ENCODE measurements at regions not wholly inside any gene's neighbourhood (a gene's known extent, or its start where the extent isn't known, plus 50 kb on each side); places are given as distances from the start of the nearest gene placed in this dataset.
"Not testable (repeated sequence)": the region's sequence is repeated elsewhere in the genome, so short reads cannot be mapped to it uniquely, and the experiment has no call there.

DNA sequence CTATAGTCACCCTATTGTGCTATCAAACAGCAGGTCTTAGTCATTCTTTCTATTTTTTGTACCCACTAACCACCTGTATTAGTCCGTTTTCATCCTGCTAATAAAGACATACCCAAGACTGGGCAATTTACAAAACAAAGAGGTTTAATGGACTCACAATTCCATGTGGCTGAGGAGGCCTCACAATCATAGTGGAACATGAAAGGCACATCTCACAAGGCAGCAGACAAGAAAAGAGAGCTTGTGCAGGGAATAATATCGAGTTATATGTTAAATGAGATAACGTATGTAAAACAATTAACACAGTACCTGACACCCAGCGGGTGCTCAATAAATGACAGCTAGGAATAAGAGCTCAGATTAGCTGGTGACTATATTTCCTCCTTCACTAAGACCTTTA lies 88.1 kb upstream of the WDR44 start:
- DNase-seq (ENCODE audit: low read depth in 2 of 2): no peak

DNA sequence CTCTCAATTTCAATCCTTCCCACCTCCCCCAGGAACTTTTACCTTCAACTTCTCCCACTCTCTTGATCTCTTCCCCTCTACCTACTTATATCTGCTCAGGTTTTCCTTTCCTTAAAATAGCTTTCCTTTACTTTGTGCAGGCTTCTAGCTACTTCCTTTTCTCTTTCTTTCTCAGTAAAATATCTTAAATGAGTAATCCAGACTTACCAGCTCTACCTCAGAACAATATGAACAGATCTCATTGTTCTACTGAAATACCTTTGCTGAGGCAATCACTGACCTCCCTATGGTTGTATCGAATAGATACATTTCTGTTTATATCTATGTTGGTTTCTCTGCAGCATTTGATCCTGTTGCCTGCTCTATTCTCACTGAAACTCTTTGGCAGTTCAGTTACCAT lies 86.7 kb upstream of the WDR44 start:
- no peak for DNase-seq (ENCODE audit: low read depth in 2 of 2)

DNA sequence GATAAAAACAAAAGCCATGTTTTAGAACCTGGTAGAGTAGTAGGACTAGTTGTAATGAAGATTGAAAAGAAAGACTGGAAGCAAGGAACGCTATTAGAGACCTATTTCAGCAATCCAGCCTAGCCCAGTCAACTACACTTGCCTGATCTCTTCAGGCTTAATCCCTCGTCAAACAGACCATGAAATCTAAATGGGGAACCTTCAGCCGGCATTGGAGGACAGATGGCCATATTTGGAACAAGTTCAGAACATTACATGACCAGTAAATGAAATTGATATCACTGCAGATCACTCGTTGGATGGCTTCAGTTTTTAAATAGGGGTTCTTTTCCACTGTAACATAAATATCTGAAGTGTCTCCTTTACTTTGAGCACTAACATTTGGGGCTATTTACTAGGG lies 84.8 kb upstream of the WDR44 start:
- DNase-seq (ENCODE audit: low read depth in 2 of 2): no peak

DNA sequence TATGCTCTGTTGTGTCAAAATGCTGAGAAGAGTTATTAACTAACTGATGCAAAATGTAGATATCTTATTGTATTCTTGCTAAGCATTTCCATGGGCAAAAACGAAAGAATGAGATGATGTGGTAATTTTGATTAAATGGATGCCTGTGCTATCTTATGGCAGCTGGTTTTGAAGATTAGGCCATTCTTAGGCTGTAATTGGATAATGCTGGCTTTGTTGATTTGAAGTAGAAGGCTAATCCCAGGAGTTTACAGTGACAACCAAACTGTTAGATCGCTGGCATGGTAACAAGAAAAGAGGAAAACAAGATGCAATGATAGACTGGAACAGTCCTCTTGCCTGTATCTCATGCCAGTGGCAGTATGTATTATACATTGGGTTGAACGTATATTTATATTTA lies 74.1 kb upstream of the WDR44 start:
- DNase-seq (ENCODE audit: low read depth in 2 of 2): no peak

DNA sequence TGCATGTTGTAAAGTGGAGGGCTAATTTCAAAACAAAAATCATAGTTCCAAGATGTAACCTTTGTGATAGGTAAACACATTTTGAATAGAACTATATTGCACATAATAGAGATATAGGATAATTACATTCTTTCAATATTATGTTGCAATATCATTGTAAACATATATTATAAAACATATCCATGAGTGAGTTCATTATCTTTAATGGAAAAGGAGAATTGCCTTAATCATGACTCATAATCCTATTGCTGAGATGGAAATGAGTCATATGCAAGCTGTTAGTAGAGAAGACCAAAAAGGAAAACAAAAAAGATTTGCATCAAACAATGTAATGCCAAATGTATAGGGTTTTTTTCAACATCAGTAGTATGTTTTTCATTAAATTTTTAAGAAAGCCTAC lies 73.7 kb upstream of the WDR44 start:
- no peak for DNase-seq (ENCODE audit: low read depth in 2 of 2)

DNA sequence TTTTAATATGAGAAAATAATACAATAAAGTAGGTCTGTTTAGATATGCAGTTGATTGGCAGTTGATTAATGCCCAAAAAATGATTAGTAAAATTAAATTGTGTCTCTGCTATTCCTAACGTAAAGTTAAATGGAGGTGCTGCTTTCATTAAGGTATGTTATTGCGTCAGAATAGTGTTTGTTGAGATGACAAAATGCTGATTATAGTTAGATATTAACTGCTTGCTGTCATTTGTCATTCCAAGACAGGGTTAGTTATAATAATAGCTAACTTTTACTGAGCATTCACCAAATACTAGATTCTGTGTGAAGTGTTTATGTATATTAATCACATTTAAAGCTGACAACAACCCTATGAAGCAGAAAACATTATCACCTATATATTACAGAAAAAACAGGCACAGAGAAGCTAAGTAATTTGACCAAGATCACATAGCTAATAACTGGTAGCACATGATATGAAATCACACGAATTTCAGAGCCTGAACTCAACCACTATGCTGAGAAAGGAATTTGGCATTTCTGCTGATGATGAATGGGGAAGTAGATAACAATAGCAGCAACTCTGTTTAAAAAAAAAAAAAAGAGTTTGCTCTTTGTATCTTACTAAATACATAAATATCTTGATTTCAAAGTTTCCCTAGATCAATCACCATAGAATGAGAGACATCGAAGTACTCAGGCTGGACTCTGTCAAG lies 59.7 kb upstream of the WDR44 start:
- DNase-seq (ENCODE audit: low read depth in 2 of 2): no peak

DNA sequence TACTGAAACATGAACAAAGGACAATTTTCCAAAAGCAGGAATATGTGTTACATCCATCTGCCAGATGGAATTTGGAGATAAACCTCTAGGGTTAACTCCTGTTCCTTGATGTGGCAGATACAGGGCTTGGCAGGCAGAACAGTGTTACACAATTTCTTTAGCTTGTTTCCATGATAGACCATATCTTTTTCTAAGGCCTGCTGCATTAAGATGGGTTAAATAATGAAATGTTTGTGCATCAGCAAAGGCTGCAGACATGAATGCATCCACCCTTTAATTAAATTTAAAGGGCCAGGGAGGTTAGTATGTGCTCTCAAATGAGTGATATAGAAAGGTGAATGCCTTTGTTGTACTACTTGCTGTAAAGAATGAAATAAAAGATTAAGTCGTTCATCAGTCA lies 50.1 kb upstream of the WDR44 start:
- not testable (repeated sequence) for DNase-seq (ENCODE audit: low read depth in 2 of 2)
